ENCODE measurements at regions not wholly inside any gene's neighbourhood (a gene's known extent, or its start where the extent isn't known, plus 50 kb on each side); places are given as distances from the start of the nearest gene placed in this dataset.

GRCh38 chr2:8102470-8102869 is 579.4 kb upstream of the ID2 start (continued):
- TF ChIP-seq REST (IDR thresholded peaks at IDR 0.05; ENCODE audit: low read depth), result no peak

- ChIA-PET CTCF (no interaction called here), POLR2A (no interaction called here), RAD21 (ENCODE audit: low non-redundant PET in 1 of 2, low total read pairs in 2 of 2, uncharacterized antibody in 2 of 2, unreplicated experiment in 2 of 2) (no interaction called here)
- H3K9me3 ChIP-seq (ENCODE audit: control insufficient read depth in 1 of 2, insufficient read depth in 1 of 2, low read depth in 1 of 2, low read length in 2 of 2), result no peaks in the 10 kb centered on the region
- no peak overlapping the region for H3K4me3 ChIP-seq (replicated peaks in 1 of 2; ENCODE audit: low read depth in 1 of 2, low read length in 2 of 2)
- no peak for DNase-seq (ENCODE audit: low read depth, low spot score)
- H3K36me3 ChIP-seq (ENCODE audit: control insufficient read depth in 1 of 2, insufficient read depth in 2 of 2, low read length in 2 of 2), result no peaks in the 10 kb centered on the region
- no TSS peak for BruUV-seq (replicated peaks)
- no peaks in the 10 kb centered on the region for H3K9me2 ChIP-seq (ENCODE audit: insufficient read depth)
- no peaks in the 10 kb centered on the region for H3K79me2 ChIP-seq (ENCODE audit: insufficient read depth, low read length)
- H3K4me1 ChIP-seq (ENCODE audit: control insufficient read depth in 1 of 2, insufficient read depth in 2 of 2, low read length in 2 of 2), result no peaks in the 10 kb centered on the region
- H4K20me1 ChIP-seq (ENCODE audit: insufficient read depth), result no peaks in the 10 kb centered on the region
- no peak overlapping the region for H3K4me2 ChIP-seq (ENCODE audit: low read length)
- H2AFZ ChIP-seq (ENCODE audit: low read depth, low read length, poor library complexity, severe bottlenecking), result no peak overlapping the region
- H3K9ac ChIP-seq (ENCODE audit: low read length), result no peak overlapping the region
- H3K27me3 ChIP-seq (ENCODE audit: insufficient read depth, low read length), result peaks cover 24% of the 10 kb centered on the region
- intact Hi-C loops (cut with micrococcal nuclease), result loop anchor here (10.0 kb wide), 1 partner anchor 582 kb away; the partner anchor contains the start of gene ID2
- ATAC-seq, result no peak
- no peak overlapping the region for H3K27ac ChIP-seq (ENCODE audit: low read depth, low read length)
- TF ChIP-seq ZFX (IDR thresholded peaks at IDR 0.05) (no peak), YY1 (IDR thresholded peaks at IDR 0.05; ENCODE audit: extremely low read depth, insufficient replicate concordance, low read depth, low read length) (no peak), RAD21 (IDR thresholded peaks at IDR 0.05; ENCODE audit: low read depth) (no peak), JUND (IDR thresholded peaks at IDR 0.05) (no peak), TCF7L2 (IDR thresholded peaks at IDR 0.05; ENCODE audit: borderline replicate concordance, extremely low read depth, insufficient read depth, insufficient read length) (no peak), REST (IDR thresholded peaks at IDR 0.05; ENCODE audit: low read depth) (no peak), CEBPB (IDR thresholded peaks at IDR 0.05; ENCODE audit: low read depth) (no peak), ATF3 (IDR thresholded peaks at IDR 0.05) (no peak), SP1 (IDR thresholded peaks at IDR 0.05; ENCODE audit: low read depth) (no peak), ELF1 (IDR thresholded peaks at IDR 0.05; ENCODE audit: borderline replicate concordance, low read depth) (no peak), SIN3A (IDR thresholded peaks at IDR 0.05; ENCODE audit: low read depth) (no peak), POLR2AphosphoS5 (IDR thresholded peaks at IDR 0.05; ENCODE audit: low read depth, low read length) (no peak), FOSL1 (IDR thresholded peaks at IDR 0.05; ENCODE audit: low read depth) (no peak), EGR1 (IDR thresholded peaks at IDR 0.05; ENCODE audit: low read depth) (no peak), SRF (IDR thresholded peaks at IDR 0.05; ENCODE audit: low read depth) (no peak), MAX (IDR thresholded peaks at IDR 0.05) (no peak), ZNF274 (IDR thresholded peaks at IDR 0.05; ENCODE audit: low read depth, low read length) (no peak)
These were observed 578.7 kb upstream of the ID2 start for GRCh38 chr2:8103085-8103708.
